ENCODE measurements at regions not wholly inside any gene's neighbourhood (a gene's known extent, or its start where the extent isn't known, plus 50 kb on each side); places are given as distances from the start of the nearest gene placed in this dataset.

DNA sequence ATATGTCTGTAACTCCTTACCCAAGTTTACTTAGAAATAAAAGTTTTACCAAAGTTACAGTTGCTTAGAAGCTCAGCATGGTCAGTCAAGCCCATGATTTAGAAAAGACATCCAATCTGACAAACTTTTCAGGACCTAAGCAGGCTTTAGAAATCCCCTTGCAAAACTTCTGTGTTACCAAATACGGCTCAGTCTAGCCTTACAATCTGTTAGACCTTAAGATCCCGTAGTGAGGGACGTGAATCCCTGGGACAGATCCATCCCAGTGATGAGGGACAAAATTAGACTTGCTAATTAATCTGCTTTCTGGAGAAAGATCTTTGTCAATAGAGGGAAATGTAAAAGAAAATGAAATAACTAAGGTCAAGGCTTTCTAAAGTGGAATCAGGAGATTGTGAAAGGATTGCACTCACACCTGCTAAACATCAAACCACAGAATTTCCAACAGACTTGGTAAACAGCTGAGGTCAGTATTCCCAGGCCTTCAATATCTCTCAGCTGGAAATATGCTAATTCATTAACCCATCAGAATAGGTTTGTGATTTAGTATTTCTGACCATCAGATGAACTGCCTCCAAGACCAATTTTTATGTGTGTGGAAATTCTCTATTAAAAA lies 375.3 kb downstream of the DUSP10 start:
- DNase-seq (ENCODE audit: low read depth): peak; percentile 73

DNA sequence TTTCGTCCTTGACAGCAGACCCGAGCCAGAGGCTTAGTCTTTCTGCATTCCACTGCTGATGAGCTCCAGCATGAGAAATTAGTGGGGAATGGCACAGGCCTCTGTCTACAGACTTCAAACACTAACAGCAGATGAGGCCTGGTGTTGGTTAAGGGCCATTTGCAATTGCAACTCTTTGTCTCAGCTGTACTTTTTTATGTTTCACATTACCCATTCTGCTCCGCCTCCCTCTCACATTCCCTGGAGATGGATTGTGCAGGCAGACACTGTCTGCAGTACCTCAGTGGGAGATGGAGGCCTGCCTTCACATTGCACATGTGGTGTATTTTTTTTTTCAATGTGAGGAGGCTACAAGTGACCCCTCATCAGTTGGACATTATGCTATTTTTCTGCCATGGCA lies 370.2 kb downstream of the DUSP10 start:
- DNase-seq (ENCODE audit: low read depth): no peak

DNA sequence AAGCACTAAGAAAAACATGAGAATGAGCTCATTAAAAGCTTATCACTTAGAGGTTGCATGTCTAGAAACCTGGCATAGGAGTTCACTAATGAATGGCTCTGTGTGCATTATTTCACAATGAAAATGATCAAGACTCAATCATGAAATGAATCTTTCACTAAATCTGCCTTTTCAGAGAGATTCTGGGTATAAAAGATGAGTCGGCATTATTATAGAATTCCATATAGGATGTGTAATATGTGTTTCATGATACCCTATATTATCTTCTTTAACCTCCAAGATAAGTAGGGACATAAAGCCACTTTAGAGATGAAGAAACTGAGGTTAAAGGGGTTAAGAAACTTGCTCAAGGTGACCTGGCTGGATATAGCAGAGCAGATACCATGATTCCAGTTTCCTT lies 368.1 kb downstream of the DUSP10 start:
- no peak for DNase-seq (ENCODE audit: low read depth)

DNA sequence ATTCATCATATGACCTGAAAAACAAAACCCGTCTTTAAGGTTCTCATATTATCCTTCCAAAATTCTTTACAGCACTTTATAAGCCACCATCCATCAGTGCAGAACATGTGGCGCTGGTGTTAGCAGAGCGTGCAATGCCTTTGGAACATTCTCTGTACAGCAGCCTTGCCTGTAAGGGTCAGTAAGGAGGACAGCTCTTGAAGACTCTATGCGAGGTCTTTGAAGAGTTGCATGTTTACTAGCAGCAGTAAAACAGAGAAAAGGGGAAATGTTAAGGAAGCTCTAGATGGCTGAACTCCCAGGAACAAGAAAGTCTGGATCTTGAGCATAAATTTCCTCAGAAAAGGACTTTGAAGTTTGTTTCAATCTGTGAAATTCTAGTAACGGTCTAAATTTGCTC lies 365.6 kb downstream of the DUSP10 start:
- no peak for DNase-seq (ENCODE audit: low read depth)

DNA sequence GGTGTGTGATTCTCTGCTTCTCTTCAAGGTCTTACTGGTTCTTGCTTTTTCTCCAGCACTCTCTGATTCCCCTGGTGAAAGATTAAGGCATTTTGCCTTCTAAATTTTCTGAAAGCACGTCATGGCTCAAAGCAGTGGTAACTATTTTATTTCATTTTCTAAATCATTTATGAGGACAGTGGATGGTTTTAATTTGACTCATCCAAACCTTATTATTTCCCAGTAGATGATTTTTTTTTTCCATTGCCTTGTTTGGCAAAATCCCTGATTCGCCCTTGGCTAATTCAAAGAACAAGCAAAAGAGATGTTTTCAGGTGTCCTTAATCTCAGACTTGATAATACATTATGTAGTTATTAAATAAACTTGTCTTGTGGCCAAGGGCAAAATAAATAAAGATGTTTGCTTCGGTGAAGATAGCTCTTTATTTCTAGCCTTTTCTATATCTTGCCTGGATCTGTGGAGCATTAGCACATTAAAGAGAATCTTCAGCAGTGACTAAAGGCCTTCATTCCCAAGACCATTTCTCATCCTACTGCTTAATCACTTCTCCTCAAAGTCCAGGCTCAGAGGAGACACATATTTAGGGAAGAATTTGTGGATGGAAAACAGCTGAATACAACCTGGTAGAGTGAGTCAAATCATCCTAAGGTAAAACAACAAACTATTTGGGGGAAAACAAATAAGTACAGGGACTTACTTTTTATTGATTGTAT lies 359.8 kb downstream of the DUSP10 start:
- DNase-seq (ENCODE audit: low read depth): peak; percentile 14

DNA sequence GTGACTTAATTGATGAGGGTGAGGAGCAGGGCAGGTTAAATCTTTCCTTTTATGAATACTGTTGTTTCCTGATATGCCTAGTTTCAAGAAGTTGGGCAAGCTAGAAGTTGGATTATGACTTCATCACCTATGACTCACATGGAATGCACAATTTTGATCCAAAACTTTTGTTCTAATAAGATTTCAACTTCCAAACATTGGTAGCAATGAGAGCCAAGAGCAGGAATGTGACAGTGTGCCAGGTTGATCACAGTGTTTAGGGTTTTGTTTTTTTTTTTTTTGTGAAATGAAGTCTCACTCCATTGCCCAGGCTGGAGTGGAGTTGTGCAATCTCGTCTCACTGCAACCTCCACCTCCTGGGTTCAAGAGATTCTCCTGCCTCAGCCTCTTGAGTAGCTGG lies 349.4 kb downstream of the DUSP10 start:
- peak; percentile 56 for DNase-seq (ENCODE audit: low read depth)

DNA sequence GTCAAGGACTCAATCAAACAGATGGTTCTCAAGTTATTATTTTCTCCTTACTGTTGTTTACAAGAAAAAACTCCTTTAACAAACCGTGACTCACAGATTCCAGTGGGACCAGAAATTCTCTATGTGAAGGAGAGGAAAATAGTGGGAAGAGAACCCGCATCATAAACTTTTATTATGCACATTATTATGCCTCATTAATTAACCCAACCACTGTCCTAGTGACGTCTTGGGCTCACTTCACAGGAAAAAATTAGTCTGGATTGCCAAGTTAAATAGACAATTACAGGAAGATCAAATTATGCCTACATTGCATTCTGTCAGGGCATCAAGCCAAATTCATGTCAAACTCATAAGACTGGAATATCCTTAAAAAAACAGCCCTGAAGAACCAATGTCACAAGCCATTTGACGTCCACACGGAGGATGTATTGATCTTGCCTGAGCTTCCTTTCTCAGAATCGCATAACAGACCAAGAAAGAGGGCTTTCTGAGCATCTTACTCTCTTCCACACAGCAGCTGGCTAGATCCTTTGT lies 347.8 kb downstream of the DUSP10 start:
- peak; percentile 6 for DNase-seq (ENCODE audit: low read depth)

DNA sequence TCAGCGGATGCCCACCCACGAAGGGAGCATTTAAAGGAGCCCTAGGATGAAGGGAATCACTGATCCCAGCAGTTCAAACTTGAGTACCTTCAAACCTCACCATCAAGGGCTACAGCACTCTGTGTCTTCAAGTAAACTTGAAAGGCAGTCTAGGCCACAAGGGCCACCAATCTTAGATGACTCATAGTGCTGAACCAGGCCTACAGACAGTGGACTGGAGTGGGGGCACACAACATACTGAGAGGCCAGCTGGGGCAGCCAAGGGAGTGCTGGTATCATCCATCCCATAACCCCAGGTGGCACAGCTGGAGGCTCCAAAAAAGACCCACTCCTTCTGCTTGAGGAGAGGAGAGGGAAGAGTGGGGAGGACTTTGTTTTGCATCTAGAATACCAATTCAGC lies 345.4 kb downstream of the DUSP10 start:
- DNase-seq (ENCODE audit: low read depth): no peak

DNA sequence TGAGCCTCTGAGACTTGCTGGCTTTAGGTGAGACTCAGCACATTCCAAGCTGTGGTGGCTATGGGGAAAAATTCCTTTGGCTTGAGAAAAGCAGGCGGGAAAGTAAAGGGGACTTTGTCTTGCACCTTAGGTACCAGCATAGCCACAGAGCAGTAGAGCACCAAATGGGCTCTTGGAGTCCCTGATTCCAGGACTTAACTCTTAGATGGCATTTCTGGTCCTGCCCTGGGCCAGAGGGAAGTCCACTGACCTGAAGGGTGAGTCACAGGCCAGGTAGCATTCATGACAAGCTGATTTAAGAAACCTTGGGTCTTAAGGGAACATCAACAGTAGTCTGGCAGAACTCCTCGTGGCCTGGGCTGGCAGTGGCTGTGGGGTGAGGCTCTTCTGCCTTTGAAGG lies 344.7 kb downstream of the DUSP10 start:
- no peak for DNase-seq (ENCODE audit: low read depth)

DNA sequence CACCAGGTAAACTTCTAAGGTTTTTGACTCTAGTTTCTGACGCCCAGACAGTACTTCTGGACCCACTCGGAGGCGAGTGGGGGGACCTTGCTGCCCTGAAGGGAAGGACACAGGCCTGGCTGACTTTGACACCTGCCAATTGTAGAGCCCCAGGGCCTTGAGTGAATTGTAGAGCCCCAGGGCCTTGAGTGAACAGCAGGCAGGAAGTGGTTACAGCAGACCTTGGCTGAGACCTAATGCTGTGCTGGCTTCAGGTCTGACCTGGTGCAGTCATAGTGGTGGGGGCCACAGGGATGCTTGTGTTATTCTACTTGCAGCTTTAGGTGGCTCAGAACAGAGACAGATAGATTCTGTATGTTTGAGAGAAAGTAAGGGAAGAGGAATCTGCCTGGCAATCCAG lies 344.3 kb downstream of the DUSP10 start:
- DNase-seq (ENCODE audit: low read depth): no peak

DNA sequence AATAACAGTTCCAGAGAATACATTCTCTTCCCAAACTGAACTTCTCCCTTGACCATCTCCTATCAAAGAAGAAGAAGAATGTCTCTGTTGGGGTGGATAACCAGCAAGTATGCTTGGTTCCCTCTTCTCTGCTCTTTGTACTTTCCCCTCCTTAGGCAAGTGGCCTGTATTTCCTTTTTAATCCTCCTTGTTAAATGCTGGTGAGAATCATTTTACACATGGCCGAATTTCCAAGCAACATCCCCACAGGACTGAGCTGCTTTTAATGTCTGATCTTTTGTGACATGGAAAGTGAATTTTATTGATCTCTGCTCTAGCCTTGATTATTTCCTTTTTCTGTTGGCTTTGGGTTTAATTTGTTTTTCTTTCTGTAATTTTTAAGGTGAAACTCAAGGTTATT lies 336.7 kb downstream of the DUSP10 start:
- DNase-seq (ENCODE audit: low read depth): no peak

DNA sequence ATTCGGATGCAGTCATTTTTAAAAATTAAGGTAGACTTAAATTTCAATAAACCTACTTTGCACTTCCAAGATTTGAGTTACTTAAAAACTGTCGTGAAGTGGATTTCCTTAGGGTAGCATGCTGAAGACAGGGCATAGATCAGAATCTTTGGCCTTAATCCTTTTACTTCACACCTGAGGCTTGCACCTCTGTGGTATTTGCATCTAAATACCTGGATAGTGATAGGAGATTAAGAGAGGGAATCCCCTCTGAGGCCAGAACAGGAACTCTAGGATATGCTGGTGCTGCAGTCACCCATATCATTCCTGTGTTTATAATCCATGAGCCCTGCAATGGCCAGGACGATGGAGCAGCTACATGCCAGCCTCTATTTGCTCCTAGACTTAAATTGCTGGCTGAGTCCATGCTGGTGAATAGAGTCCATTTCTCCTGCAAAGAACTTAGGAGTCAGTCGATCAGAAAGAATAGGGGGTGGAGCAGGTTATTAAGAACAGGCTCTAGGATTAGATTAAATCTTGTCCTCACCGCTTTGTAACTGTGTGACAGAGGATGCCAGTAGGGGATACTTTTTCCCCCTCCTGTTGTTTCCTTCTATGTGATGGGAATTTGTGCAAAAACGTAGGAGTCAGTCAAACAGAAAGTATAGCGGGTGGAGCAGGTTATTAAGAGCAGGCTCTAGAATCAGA lies 333.6 kb downstream of the DUSP10 start:
- DNase-seq (ENCODE audit: low read depth): no peak

DNA sequence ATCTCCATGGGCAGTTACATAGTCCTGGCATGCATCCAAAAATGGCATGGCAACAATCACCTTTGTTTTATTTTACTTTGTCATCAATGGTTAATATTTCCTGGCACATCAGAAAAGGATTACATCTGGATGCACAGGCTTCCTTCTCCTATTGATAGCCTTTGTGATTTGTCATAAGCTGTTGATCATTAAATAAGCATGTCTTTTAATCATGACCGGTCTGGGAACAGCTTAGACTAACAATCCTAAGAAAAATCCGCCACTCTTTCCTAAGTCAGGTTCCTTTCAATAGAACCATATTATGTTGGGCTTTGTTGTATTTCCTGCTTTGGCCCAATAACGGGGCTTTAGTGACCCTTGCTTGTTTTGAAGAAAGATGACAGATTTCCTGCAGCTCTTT lies 330.6 kb downstream of the DUSP10 start:
- DNase-seq (ENCODE audit: low read depth): no peak

DNA sequence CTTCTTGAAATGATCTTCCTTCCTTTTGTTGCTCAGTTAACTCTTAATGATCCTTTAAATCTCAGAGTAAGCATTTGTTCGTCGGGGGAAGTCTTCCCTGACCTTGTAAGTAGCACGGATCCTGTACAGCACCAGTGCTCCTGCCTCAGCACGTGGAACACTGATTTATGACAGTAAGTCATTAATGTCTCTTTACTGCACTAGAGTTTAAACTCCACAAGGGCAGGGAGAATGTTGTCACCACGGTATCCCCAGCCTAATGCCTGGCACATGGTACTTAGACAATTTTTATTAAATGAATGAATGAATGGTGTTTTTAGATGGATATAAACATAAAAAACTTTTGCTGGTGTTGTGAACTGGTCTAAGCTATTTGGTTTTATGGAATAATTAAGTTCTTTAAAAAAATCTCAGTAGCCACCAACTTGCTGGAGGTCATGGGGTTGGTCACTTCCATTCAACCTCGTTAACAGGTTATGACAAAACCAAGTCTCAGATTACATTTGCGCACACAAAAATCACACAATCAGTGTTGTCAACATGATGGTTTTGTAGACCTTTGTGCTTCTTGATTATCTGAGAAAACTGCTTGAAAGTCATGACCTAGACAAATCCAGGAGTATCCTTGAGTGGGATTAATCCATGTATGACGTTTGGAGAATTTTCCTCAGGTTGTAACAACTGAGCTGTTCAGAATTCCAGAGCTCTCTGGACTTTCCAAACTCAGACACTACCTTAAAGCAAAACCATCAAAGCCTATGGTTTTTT lies 326.9 kb downstream of the DUSP10 start:
- no peak for DNase-seq (ENCODE audit: low read depth)

DNA sequence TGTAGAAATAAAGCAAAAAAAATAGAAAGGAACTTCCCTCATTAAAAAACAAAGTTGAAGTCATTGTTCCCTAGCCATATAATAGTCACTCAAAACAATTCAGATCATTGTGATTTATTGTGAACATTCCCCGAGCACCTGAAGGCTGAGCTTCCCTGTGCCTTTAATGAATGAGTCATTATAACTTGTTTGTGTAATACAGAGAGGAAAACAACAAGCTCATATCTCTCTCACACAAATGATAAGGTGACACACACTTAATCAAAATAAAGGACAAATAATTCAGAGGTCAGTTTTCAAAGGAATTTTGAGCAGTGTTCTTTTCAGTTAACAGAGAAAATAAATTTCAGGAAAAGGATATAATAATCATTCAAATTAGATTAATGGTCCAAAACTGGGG lies 326.2 kb downstream of the DUSP10 start:
- DNase-seq (ENCODE audit: low read depth): no peak

DNA sequence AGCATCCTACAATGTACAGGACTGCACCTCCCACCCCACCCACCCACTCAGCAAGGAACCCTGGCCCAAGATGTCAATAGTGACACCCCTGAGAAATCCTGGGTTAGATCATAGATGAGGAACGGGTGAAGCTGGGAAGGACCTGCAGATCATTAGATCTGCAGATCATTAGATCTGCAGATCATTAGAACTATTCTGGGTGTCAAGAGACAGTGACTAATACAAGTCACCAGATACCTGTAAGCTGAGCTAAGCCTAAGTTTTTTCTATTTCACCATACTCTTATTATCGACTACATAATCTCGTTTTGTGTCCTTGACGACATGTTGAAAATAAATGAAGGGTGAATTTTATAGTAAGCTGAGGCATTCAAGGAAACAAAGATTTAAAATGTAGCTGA lies 325.7 kb downstream of the DUSP10 start:
- no peak for DNase-seq (ENCODE audit: low read depth)

DNA sequence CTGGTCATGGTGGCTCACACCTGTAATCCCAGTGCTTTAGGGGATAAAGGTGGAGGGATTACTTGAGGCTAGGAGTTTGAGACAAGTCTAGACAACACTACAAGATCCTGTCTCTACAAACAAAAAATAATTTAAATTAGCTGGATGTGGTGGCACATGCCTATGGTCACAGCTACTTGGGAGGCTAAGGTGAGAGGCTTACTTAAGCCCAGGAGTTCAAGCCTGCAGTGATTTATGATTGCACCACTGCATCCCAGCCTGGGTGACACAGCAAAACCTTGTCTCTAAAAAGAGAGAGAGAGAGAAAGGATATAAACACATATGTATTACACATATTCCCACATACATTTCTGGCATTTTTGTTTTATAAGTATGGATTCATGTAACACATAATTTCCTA lies 325.2 kb downstream of the DUSP10 start:
- DNase-seq (ENCODE audit: low read depth): no peak

DNA sequence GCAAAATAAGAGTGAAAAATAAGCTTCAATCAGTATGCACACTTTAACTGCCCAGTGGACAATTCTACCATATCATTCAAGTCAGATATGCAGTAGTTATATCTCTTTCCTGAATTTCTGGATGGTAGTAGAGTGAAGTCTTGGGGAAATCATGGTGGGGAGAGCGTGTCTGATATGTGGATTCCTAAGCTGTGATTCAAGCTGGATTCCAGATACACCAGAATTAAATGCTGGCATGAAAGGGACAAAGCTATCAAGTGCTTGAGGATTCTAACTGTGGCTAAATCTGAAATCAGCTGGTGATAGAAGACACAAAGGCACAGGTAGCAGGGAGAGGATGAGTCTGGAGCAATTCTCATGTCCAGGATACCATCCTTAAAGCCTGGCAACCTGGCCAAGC lies 323.5 kb downstream of the DUSP10 start:
- peak; percentile 21 for DNase-seq (ENCODE audit: low read depth)

DNA sequence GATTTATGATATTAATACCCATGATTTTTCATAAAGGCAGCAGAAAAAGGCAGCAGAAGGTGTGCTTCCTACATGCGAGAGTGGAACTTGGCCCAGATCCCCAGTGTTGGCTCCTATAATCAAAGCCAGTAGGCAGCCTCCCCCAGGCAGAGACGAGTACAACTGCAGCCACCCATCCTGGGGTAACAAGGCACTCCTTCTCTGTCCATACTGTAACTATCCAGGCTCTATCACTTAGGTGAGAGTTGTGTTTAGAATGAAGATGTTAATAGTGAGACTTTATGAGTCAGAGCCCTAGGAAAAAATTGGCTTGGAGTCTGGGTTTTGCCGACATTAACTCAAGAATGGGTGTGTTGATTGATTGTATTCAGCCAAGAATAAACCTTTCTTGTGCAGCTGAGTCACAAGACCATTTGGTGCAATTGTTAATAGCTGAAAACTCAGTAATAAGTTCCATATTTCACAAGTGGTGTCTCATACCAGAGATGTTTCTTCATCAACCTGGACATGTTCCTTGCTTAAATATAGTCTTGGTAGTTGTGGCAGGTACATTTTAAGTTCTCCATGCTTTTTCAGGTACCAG lies 322.3 kb downstream of the DUSP10 start:
- DNase-seq (ENCODE audit: low read depth): peak; percentile 92

DNA sequence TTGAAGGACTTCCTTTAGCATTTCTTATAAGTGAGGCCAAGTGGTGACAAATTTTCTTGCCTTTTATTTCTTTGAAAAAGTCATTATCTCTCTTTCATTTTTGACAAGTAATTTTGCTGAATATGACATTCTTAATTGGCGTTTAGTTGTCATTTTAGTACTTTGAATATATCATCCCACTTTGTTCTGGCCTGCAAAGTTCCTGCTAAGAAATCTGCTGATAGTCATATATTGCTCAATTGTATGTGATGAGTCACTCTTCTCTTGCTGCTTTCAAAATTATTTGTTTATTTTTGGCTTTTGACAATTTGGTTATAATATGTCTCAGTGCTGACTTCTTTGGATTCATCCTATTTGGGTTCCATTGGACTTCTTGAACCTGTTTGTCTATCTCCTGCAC lies 312.6 kb downstream of the DUSP10 start:
- peak; percentile 76 for DNase-seq (ENCODE audit: low read depth)

DNA sequence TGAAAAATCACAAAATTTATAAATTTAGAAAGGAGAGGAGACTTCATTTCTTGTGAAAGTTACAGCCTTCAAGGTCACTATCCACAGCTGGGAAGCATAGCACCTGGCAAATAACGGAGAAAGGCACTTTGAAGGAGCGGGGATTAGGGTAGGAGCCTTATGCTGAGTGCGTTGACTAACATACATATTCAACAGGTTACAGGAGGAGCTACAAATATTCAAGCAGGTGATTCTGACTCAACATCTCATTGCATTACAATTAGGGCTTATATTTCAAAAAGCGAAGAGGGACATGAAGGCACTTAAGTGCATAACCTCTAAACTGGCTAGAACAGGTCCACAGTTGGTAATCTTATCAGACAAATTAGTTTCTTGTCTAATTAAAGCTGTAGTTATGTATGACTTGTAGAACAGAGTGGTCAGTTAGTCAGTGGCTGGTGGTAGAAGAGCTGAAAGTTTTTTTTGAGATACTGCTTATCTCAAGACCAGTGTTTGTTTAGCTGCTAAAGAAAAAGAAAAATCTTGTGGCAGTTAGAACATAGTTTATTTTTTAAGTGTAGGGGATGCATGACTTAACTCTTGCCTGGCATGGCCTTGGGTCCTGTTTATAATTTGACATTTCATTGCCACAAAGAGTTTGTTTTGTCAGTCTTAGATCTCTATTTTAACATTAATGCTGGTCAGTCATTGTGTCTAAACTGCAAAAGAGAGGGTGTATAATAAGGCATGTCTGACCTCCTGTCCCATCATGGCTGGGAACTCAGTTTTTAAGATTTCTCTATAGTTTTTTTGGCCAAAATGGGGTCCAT lies 311.5 kb downstream of the DUSP10 start:
- DNase-seq (ENCODE audit: low read depth): peak; percentile 57
